ENCODE measurements at regions not wholly inside any gene's neighbourhood (a gene's known extent, or its start where the extent isn't known, plus 50 kb on each side); places are given as distances from the start of the nearest gene placed in this dataset.

DNA sequence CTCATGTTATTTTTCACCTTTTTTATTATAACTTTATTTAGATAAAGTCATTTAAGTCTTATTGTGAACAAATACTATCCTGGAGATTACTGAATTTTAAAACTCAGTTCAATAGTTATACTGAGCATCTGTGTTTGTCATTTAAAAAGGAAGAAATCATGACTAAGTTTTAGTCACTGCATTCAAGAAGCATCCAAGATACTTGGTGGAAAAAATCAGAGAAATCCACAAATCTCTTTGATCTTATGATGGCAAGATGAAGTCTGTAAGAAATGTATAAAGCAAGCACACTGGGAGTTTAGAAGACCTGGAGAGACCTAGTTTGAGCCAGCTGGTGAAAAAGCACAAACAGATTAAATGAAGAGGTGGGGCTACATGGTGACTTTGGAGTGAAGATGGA lies 529.8 kb upstream of the IGFBP3 start:
- Histone ChIP-seq H3K27me3 (ENCODE audit: control insufficient read depth in 5 of 5, insufficient read depth in 4 of 5, low read length in 5 of 5) (no peaks in the 10 kb centered on the region), H3K27ac (ENCODE audit: low read depth, low read length) (no peak overlapping the region), H3K4me3 (ENCODE audit: low read depth in 1 of 5, low read length in 5 of 5) (no peak overlapping the region), H3K4me1 (ENCODE audit: control insufficient read depth in 5 of 5, insufficient read depth in 5 of 5, low read length in 5 of 5) (peaks cover 0 to 9% (median 7%) of the 10 kb centered on the region in 5 donors), H3K9me3 (ENCODE audit: control insufficient read depth in 5 of 5, low read length in 5 of 5) (peaks cover 0 to under 1% (median 0%) of the 10 kb centered on the region in 5 donors), H3K36me3 (ENCODE audit: control insufficient read depth in 5 of 5, insufficient read depth in 5 of 5, low read length in 5 of 5) (no peaks in the 10 kb centered on the region), H3K9ac (ENCODE audit: low read length in 5 of 5) (no peak overlapping the region)

GRCh38 chr7:46450425-46450824 lies 529.4 kb upstream of the IGFBP3 start:
- no peaks in the 10 kb centered on the region for H3K27me3 ChIP-seq (ENCODE audit: control insufficient read depth in 5 of 5, insufficient read depth in 4 of 5, low read length in 5 of 5)
- H3K9me3 ChIP-seq (ENCODE audit: control insufficient read depth in 5 of 5, low read length in 5 of 5): no peaks in the 10 kb centered on the region
- no peak overlapping the region for H3K27ac ChIP-seq (ENCODE audit: low read depth, low read length)
- peaks cover 0 to 8% (median 6%) of the 10 kb centered on the region in 5 donors for H3K4me1 ChIP-seq (ENCODE audit: control insufficient read depth in 5 of 5, insufficient read depth in 5 of 5, low read length in 5 of 5)
- H3K4me3 ChIP-seq (ENCODE audit: low read depth in 1 of 5, low read length in 5 of 5): no peak overlapping the region
- no peak overlapping the region for H3K9ac ChIP-seq (ENCODE audit: low read length in 5 of 5)
- H3K36me3 ChIP-seq (ENCODE audit: control insufficient read depth in 5 of 5, insufficient read depth in 5 of 5, low read length in 5 of 5): no peaks in the 10 kb centered on the region

DNA sequence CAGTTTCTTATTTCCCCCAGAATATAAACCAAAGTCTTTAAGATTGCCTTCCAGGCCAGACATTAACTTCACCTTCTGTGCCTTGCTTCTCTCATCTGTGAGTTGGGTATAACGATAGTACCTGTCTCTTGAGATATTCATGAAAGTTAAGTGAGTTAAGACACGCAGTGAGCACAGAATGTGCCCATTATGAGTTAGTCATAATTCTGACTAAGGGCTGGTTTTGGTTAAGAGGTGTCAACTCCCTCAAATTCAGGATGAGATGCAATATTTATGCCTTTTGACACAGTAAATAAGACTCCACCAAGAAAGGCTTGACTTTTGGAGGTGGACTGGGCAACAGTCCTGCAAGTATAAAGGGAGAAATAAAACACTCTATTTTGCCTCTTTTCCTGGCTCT lies 528.7 kb upstream of the IGFBP3 start:
- Histone ChIP-seq H3K27ac (ENCODE audit: low read depth, low read length) (no peak overlapping the region), H3K9ac (ENCODE audit: low read length in 5 of 5) (no peak overlapping the region), H3K4me1 (ENCODE audit: control insufficient read depth in 5 of 5, insufficient read depth in 5 of 5, low read length in 5 of 5) (peaks cover 0 to 4% (median under 1%) of the 10 kb centered on the region in 5 donors), H3K4me3 (ENCODE audit: low read depth in 1 of 5, low read length in 5 of 5) (no peak overlapping the region), H3K27me3 (ENCODE audit: control insufficient read depth in 5 of 5, insufficient read depth in 4 of 5, low read length in 5 of 5) (no peaks in the 10 kb centered on the region), H3K36me3 (ENCODE audit: control insufficient read depth in 5 of 5, insufficient read depth in 5 of 5, low read length in 5 of 5) (no peaks in the 10 kb centered on the region), H3K9me3 (ENCODE audit: control insufficient read depth in 5 of 5, low read length in 5 of 5) (no peaks in the 10 kb centered on the region)

DNA sequence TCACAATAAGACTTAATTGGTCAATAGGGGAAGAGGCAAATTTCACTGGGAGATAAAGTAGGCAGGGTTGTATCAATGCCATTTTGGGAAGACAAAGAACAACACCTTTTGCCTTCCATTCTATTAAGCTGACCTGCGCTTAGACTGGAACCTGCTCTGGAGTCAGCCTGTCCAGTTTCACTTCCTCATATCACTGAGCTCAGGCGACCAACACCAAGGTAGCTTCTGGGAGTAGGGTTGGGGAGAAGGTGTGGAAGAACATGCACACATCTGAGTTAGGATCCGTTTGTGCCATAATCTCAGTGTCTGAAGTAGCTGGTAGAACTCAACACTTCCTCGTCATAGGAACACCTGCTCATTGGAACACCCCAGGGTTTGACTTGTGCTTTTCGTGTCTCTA lies 527.4 kb upstream of the IGFBP3 start:
- Histone ChIP-seq H3K9ac (ENCODE audit: low read length in 5 of 5) (no peak overlapping the region), H3K4me1 (ENCODE audit: control insufficient read depth in 5 of 5, insufficient read depth in 5 of 5, low read length in 5 of 5) (no peaks in the 10 kb centered on the region), H3K9me3 (ENCODE audit: control insufficient read depth in 5 of 5, low read length in 5 of 5) (no peaks in the 10 kb centered on the region), H3K27ac (ENCODE audit: low read depth, low read length) (no peak overlapping the region), H3K27me3 (ENCODE audit: control insufficient read depth in 5 of 5, insufficient read depth in 4 of 5, low read length in 5 of 5) (no peaks in the 10 kb centered on the region), H3K4me3 (ENCODE audit: low read depth in 1 of 5, low read length in 5 of 5) (no peak overlapping the region), H3K36me3 (ENCODE audit: control insufficient read depth in 5 of 5, insufficient read depth in 5 of 5, low read length in 5 of 5) (no peaks in the 10 kb centered on the region)

DNA sequence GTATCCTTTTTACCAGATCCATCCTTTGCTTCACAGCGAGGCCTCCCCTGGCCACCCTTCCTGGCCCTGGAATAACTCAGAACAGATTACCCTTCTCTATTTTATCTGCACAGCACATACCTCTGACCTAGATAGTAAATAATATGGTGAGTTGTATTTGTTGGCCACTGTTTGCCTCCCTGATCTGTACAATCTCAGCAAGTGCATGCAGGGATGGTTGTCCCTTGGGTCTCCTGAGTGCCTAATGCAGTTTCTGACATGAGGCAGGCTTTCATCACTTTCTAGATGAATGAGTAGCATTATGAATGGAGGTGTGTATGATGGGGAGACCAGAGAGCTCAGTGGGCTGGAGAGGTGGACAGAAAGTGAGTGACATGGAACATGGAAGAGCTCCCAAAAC lies 525.1 kb upstream of the IGFBP3 start:
- H3K27me3 ChIP-seq (ENCODE audit: control insufficient read depth in 5 of 5, insufficient read depth in 4 of 5, low read length in 5 of 5): no peaks in the 10 kb centered on the region

GRCh38 chr7:46444256-46444655 lies 523.2 kb upstream of the IGFBP3 start:
- Histone ChIP-seq H3K27me3 (ENCODE audit: control insufficient read depth in 5 of 5, insufficient read depth in 4 of 5, low read length in 5 of 5) (no peaks in the 10 kb centered on the region), H3K9ac (ENCODE audit: low read length in 5 of 5) (no peak overlapping the region), H3K36me3 (ENCODE audit: control insufficient read depth in 5 of 5, insufficient read depth in 5 of 5, low read length in 5 of 5) (no peaks in the 10 kb centered on the region), H3K4me3 (ENCODE audit: low read depth in 1 of 5, low read length in 5 of 5) (no peak overlapping the region), H3K4me1 (ENCODE audit: control insufficient read depth in 5 of 5, insufficient read depth in 5 of 5, low read length in 5 of 5) (no peaks in the 10 kb centered on the region), H3K9me3 (ENCODE audit: control insufficient read depth in 5 of 5, low read length in 5 of 5) (no peaks in the 10 kb centered on the region), H3K27ac (ENCODE audit: low read depth, low read length) (no peak overlapping the region)

More for the DNA sequence above, 525.1 kb upstream of the IGFBP3 start:
- Histone ChIP-seq H3K4me3 (ENCODE audit: low read depth in 1 of 5, low read length in 5 of 5) (no peak overlapping the region), H3K4me1 (ENCODE audit: control insufficient read depth in 5 of 5, insufficient read depth in 5 of 5, low read length in 5 of 5) (no peaks in the 10 kb centered on the region), H3K9me3 (ENCODE audit: control insufficient read depth in 5 of 5, low read length in 5 of 5) (no peaks in the 10 kb centered on the region), H3K27ac (ENCODE audit: low read depth, low read length) (no peak overlapping the region), H3K9ac (ENCODE audit: low read length in 5 of 5) (no peak overlapping the region), H3K36me3 (ENCODE audit: control insufficient read depth in 5 of 5, insufficient read depth in 5 of 5, low read length in 5 of 5) (no peaks in the 10 kb centered on the region)

- no peak overlapping the region for H3K9ac ChIP-seq (ENCODE audit: low read length in 5 of 5)
- H3K36me3 ChIP-seq (ENCODE audit: control insufficient read depth in 5 of 5, insufficient read depth in 5 of 5, low read length in 5 of 5): no peaks in the 10 kb centered on the region
- no peak overlapping the region for H3K4me3 ChIP-seq (ENCODE audit: low read depth in 1 of 5, low read length in 5 of 5)
- no peaks in the 10 kb centered on the region for H3K4me1 ChIP-seq (ENCODE audit: control insufficient read depth in 5 of 5, insufficient read depth in 5 of 5, low read length in 5 of 5)
- no peak overlapping the region for H3K27ac ChIP-seq (ENCODE audit: low read depth, low read length)
- H3K27me3 ChIP-seq (ENCODE audit: control insufficient read depth in 5 of 5, insufficient read depth in 4 of 5, low read length in 5 of 5): no peaks in the 10 kb centered on the region
- H3K9me3 ChIP-seq (ENCODE audit: control insufficient read depth in 5 of 5, low read length in 5 of 5): peaks cover 2 to 16% (median 6%) of the 10 kb centered on the region in 5 donors
Observed at GRCh38 chr7:46440186-46440585, 519.1 kb upstream of the IGFBP3 start.

- no peaks in the 10 kb centered on the region for H3K36me3 ChIP-seq (ENCODE audit: control insufficient read depth in 5 of 5, insufficient read depth in 5 of 5, low read length in 5 of 5)
- H3K4me1 ChIP-seq (ENCODE audit: control insufficient read depth in 5 of 5, insufficient read depth in 5 of 5, low read length in 5 of 5): no peaks in the 10 kb centered on the region
- no peak overlapping the region for H3K27ac ChIP-seq (ENCODE audit: low read depth, low read length)
- H3K27me3 ChIP-seq (ENCODE audit: control insufficient read depth in 5 of 5, insufficient read depth in 4 of 5, low read length in 5 of 5): no peaks in the 10 kb centered on the region
- peaks cover 2 to 15% (median 6%) of the 10 kb centered on the region in 5 donors for H3K9me3 ChIP-seq (ENCODE audit: control insufficient read depth in 5 of 5, low read length in 5 of 5)
- no peak overlapping the region for H3K9ac ChIP-seq (ENCODE audit: low read length in 5 of 5)
- H3K4me3 ChIP-seq (ENCODE audit: low read depth in 1 of 5, low read length in 5 of 5): no peak overlapping the region
Observed at GRCh38 chr7:46432708-46433107, 511.6 kb upstream of the IGFBP3 start.

- H3K36me3 ChIP-seq (ENCODE audit: control insufficient read depth in 5 of 5, insufficient read depth in 5 of 5, low read length in 5 of 5): no peaks in the 10 kb centered on the region
- no peak overlapping the region for H3K27ac ChIP-seq (ENCODE audit: low read depth, low read length)
- H3K27me3 ChIP-seq (ENCODE audit: control insufficient read depth in 5 of 5, insufficient read depth in 4 of 5, low read length in 5 of 5): no peaks in the 10 kb centered on the region
- no peaks in the 10 kb centered on the region for H3K9me3 ChIP-seq (ENCODE audit: control insufficient read depth in 5 of 5, low read length in 5 of 5)
- H3K9ac ChIP-seq (ENCODE audit: low read length in 5 of 5): no peak overlapping the region
- no peak overlapping the region for H3K4me3 ChIP-seq (ENCODE audit: low read depth in 1 of 5, low read length in 5 of 5)
- no peaks in the 10 kb centered on the region for H3K4me1 ChIP-seq (ENCODE audit: control insufficient read depth in 5 of 5, insufficient read depth in 5 of 5, low read length in 5 of 5)
Observed at GRCh38 chr7:46428295-46428694, 507.2 kb upstream of the IGFBP3 start.

- Histone ChIP-seq H3K27ac (ENCODE audit: low read depth, low read length) (no peak overlapping the region), H3K4me3 (ENCODE audit: low read depth in 1 of 5, low read length in 5 of 5) (no peak overlapping the region), H3K27me3 (ENCODE audit: control insufficient read depth in 5 of 5, insufficient read depth in 4 of 5, low read length in 5 of 5) (no peaks in the 10 kb centered on the region), H3K4me1 (ENCODE audit: control insufficient read depth in 5 of 5, insufficient read depth in 5 of 5, low read length in 5 of 5) (no peaks in the 10 kb centered on the region), H3K9ac (ENCODE audit: low read length in 5 of 5) (no peak overlapping the region), H3K9me3 (ENCODE audit: control insufficient read depth in 5 of 5, low read length in 5 of 5) (no peaks in the 10 kb centered on the region), H3K36me3 (ENCODE audit: control insufficient read depth in 5 of 5, insufficient read depth in 5 of 5, low read length in 5 of 5) (no peaks in the 10 kb centered on the region)
Observed at GRCh38 chr7:46424934-46425333, 503.9 kb upstream of the IGFBP3 start.
